UCSD-AML1 (cell line): ENCODE measurements at regions not wholly inside any gene's neighbourhood (a gene's known extent, or its start where the extent isn't known, plus 50 kb on each side); places are given as distances from the start of the nearest gene placed in this dataset.

ENCODE experiments used
- DNase-seq: peaks from one replicate; lab custom pipeline; 2025; ENCODE audit not compliant: unreplicated experiment; lab: John Stamatoyannopoulos, UW

GRCh38 chr6:99219788-99220187 is 129.7 kb downstream of the FAXC start:
- DNase-seq, result no peak

DNA sequence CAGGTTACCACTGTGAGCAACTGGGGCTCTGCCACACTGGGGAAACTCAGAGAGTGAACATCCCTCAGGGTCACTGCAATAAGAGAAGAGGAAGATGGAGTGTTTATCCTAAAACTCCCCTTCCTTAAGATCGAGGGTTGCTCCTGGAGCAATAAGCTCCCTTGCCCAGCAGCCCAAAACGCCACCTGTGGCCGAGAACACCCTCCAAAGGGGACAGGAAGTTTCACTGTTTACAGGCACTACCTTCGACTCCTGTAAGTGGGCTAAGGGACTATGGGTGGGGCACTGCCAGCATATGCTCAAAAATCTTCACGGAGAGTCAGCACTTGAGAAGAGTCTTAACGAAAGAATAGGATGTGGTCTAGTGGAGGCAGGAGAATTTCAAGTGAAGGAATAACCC is 132.5 kb downstream of the FAXC start:
- no peak for DNase-seq

DNA sequence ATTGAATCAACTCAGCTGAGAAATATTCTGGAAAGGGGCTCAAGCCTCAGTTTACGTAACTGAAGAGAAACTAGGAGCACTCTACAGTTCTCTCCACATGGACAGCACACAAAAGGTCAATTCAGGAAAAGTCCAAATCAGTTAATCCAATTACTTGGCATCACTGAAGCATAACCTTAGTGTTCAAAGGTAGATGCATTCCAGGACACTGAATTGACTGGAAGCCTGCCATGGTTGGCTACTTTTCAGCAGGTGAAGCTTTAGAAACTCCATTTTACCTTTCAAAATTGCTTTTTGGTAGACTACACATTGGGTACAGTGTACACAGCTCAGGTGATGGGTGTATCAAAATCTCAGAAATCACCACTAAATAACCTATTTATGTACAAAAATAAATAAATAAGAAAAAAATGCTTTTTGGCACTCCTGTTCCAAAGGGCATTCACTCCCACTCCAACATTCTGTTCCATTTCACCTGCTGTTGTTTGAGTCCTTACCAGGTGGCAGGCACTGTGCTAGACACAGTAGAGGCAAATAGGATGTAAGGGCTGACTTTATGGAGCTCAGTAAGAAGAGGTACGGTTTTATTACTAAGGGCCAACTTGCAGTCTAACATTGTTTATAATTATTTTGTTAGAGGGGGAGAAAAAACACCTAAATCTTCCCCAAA is 153.4 kb downstream of the FAXC start:
- no peak for DNase-seq

GRCh38 chr6:99192561-99192960 is 156.9 kb downstream of the FAXC start:
- no peak for DNase-seq

DNA sequence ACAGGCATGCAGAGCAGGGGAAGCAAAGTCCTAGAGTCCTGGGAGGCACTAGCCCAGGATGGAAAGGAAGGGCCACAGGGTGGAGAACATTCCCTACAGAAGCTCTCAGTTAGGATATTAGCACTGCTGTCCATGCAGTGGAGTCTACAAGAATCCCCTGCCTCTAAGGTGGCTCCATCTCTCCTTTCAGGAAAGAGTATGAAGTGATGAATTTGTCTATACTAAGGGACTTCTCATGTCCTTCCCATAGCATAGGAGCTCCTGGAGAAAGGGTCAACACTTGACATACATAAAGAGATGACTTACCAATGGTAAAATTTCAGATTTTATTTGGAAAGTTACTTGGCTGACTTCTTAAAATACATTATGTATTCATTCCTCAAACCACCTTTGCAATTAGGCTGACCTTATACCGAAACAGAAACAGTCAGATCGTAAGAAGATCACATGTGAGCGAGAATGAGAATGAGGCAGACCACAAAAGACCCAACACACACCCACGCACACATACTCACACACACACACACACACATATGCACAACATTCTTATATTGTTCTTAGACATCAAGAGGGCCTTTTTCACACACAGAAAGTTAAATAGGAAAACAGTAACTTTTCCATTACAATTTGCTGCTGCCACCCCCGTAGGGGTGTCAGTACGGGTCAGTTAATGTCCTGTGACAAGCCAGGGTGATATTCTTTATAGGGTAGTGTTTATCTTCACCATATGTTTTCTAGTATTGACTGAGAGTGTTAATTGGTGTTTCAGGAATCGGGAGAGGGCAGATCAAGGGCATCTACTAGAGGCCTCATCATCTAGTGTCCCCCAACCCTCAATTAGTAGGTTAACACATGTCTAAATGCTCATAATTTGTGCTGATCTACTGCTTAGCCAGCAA is 159.4 kb downstream of the FAXC start:
- no peak for DNase-seq

GRCh38 chr6:99187429-99187828 is 162.0 kb downstream of the FAXC start:
- no peak for DNase-seq

GRCh38 chr6:99186417-99186816 is 163.1 kb downstream of the FAXC start:
- DNase-seq, result no peak

DNA sequence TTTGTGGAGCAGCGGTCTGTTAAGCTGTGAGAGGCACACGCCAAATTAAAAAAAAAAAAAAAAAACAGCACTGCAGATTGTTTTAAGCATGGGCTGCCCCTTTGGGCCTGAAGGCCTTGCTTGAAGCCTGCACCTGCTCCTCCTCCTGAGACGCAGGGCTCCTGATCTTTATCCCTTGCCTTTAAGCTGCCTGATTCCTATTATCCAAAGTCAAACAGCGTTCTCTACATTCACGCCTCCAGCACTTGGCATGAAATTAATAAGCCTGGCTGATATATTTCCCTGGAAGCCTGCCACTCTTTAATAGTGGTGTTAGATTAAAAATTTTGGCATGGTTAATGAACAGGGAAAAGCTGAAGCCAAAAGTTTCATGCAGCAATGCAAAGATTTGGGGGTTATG is 163.9 kb downstream of the FAXC start:
- DNase-seq, result no peak

DNA sequence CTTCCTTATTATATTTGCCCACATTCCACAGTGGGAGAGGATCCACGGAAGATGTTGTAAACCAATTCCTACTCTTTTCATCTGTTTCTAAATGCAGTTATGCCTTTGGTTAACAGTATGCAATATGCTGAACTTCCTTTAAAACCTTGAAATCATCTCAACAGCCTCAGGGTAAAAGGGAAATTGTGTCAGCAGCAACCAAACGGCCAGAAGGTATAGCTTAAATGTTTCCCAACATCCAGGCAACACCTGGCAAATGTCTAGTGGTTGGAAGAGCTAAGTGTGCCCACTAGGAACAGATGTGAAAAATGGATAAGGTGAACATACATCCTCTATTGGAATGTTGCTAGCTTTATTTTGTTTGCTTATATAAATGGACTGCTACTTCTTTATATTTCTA is 164.8 kb downstream of the FAXC start:
- DNase-seq, result no peak

DNA sequence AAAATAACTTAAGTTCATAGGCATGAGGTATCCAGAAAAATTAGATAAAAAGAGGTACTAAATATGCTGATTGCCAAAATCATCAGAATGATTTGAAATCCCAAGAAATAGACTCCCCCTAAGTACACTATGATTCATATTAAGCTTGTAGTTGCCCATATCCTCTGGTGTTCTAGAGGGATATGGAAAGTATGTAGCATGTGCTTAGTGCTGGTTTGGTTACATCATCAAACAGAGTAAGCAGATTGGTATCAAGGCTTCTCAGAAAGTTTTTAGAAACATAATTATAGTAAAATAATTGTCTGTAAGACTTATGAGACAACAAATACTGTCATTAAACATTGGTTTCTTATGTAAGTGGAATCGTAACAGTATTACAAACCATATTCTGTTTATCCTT is 166.4 kb downstream of the FAXC start:
- no peak for DNase-seq

DNA sequence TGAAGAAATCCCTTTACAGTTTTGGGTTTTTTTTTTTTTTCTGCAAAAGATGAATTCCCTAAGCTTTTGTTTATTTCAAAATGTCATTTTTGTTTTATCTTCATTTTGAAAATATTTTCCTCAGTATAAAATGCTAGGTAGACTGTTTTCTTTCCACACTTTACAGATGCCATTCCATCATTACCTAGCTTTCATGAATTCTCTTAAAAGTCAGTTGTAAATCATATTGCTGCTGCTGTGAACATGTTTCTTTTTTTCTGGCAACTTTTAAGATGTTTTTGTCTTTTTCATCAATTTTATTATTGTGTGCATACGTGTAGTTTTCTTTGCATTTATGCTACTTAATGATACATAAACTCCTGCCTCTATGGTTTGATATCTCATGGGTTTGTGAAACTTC is 168.3 kb downstream of the FAXC start:
- DNase-seq, result no peak

GRCh38 chr6:99178168-99178567 is 171.3 kb downstream of the FAXC start:
- DNase-seq, result no peak

GRCh38 chr6:99177736-99178135 is 171.7 kb downstream of the FAXC start:
- DNase-seq, result no peak

GRCh38 chr6:99165838-99166237 is 183.6 kb downstream of the FAXC start:
- no peak for DNase-seq

GRCh38 chr6:99152347-99152643 is 197.2 kb downstream of the FAXC start:
- no peak for DNase-seq

- peak; percentile 27 for DNase-seq
Measured at GRCh38 chr6:99151634-99152346, 197.7 kb downstream of the FAXC start.

DNA sequence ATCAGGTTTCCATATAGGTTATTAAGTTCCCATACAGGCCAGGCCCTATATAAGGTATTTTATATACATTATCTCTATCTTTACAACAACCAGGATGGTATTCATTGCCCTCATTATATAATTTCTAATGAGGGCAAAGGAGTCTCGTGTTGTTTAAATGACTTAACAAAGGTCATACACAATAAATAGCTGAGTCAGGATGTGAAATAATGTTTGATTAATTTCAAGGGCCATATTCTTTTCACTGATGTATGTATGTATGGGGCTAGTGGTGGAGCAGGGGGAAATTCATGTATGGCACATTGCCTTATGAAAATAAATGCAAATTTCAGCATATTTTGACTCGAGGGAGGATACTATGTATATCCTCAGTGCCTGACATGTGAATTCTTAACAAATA is 200.7 kb downstream of the FAXC start:
- no peak for DNase-seq

DNA sequence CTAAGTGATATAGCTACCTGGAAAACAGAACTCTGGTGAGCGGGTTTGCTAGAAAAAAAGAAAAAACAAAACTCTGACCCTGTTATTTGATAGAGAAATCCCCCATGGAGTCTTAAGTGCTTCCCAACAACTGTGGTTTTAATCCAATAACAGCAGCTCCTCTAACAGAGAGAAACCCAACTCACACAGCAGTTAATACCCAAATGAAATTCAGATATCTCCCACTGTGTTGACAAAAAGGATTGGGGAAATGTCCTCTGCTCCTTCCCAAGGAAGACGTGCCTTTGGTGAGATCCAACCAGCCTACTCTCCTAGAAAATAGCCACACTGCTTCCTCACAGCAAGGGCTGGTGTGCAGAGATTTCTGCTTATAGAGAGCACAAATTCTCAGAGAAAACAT is 200.4 kb upstream of the FBXL4 start:
- no peak for DNase-seq

DNA sequence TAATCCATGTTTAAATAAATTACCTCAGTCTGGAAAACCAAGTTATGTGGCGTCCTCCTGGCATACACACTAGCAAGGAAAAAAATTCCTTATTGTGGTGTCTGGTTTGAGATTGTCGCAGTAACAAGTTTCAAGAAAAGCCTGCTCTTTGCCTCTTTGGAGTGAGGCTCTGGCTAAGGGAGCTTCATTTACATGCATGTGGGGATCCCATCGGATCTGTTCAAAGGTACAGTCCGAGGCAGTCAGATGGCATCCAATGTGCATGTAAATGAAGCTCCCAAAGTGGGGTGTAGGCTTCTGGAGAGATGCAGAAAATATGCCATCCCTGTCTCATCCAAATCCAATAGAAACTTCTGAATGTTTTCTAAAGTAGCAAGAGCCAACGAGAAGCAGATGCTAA is 199.5 kb upstream of the FBXL4 start:
- no peak for DNase-seq

DNA sequence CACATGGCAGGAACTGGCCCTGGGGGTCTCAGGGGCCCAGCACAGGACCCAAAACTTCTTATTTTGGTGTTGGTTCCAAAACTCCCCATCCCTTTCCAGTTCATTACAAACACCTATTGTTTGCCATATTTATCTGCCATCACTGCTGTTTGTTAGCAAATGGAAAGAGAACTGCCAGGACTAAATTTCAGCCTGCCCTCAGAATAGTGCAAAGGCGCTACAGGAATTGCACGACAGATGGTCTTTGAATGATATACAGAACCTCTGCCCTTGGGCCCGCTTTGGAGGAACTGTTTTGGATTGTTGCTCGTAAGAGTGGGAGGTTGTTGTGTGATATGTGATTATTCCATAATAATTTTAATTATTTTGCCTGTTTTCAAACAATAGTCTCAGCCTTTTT is 199.0 kb upstream of the FBXL4 start:
- DNase-seq, result no peak

- DNase-seq, result no peak
Measured at GRCh38 chr6:99145738-99146137, 198.0 kb upstream of the FBXL4 start.
